HG03378 (cell line): ENCODE measurements at regions not wholly inside any gene's neighbourhood (a gene's known extent, or its start where the extent isn't known, plus 50 kb on each side); places are given as distances from the start of the nearest gene placed in this dataset.
"Not testable (repeated sequence)": the region's sequence is repeated elsewhere in the genome, so short reads cannot be mapped to it uniquely, and the experiment has no call there.

Experiments
- ATAC-seq: cut with Tn5 transposase; IDR thresholded peaks from one replicate; pipeline ENCODE4 v1.9.1; 2021; ENCODE audit warnings: mild to moderate bottlenecking, moderate library complexity; ENCODE audit not compliant: unreplicated experiment

DNA sequence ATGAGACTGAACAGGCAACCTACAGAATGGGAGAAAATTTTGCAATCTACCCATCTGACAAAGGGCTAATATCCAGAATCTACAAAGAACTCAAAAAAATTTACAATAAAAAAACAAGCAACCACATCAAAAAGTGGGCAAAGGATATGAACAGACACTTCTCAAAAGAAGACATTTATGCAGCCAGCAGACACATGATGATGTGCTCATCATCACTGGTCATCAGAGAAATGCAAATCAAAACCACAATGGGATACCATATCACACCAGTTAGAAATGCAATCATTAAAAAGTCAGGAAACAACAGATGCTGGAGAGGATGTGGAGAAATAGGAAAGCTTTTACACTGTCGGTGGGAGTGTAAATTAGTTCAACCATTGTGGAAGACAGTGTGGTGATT lies 51.7 kb upstream of the PAXBP1 start:
- ATAC-seq, result not testable (repeated sequence)

DNA sequence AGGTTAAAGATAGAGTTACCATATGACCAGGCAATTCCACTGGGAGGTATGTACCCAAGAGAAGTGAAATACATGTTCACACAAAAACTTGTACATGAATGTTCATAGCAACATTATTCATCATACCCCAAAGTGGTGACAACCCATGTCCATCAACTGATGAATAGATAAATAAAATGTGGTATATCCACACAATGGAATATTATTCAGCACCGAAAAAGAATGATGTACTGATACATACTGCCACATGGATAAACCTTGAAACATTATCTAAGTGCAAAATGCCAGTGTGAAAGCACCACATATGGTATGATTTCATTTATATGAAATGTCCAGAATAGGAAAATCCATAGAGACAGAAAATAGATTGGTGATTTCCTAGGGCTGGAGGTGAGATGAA lies 53.4 kb upstream of the PAXBP1 start:
- no peak for ATAC-seq

DNA sequence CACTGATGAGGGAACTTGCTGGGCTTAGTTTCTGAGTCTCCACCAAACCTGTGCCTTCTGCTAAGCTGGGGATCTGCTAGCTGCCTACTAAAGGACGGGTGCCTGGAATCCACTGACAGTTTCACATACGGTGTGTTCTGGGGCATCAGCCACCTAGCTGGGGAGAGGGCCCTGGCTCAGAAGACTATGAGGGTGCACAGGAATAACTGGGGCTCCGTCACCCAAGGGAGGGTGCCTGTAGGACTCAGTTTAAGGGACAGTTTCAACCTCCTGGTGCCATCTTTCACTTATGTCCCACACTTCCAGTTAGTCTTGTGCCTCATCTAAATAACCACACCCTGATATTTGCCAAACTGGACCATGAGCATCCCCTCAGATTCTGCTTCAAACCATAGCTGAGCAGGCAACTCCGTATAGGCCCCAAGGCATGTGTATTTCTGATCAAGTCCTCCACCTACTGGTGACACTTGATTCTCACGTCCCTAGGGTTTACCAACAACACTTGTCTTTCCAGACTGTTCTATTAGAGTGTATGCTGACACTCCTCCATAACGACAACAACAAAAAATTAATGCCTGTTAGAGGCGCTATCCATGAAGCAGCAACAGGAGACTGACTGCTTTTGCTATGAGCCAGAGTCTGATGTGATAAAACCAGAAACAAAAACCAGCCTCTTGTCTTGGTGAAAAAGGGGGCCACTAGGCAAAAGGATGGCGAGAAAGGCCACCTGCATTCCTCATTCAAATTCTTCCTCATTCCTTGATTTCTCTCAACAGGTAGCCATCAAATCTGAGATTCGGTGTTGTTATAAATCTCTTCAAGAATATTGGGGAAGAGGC lies 55.0 kb upstream of the PAXBP1 start:
- no peak for ATAC-seq

DNA sequence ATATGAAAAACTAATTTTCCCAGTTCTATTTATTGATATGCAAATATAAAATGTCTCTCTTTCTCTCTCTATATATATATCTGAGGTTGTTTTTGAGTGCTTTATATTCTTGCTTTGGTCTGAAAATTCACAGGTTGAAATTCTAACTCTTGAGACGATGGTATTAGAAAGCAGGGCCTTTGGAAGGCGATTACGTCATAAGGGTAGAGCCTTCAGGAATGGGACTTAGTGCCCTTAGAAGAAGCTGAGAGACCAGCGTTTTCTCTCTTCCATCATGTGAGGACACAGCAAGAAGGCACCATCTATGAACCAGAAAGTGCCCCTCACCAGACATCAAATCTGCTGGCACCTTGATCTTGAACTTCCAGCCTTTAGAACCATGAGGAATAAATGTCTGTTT lies 57.4 kb upstream of the PAXBP1 start:
- ATAC-seq, result no peak

DNA sequence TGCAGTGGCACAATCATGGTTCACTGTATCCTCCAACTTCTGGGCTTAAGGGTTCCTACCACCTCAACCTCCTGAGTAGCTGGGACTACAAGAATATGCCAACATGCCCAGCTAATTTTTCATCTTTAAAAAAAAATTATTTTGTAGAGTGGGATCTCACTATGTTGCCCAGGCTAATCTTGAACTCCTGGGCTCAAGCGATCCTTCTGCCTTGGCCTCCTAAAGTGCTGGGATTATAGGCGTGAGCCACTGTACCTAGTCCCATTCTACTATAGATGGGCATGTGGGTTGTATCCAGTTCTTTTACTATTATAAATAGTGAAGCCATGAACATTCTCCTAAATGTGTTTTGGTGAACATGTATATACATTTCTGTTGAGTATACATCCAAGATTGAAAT lies 57.9 kb upstream of the PAXBP1 start:
- ATAC-seq, result no peak

DNA sequence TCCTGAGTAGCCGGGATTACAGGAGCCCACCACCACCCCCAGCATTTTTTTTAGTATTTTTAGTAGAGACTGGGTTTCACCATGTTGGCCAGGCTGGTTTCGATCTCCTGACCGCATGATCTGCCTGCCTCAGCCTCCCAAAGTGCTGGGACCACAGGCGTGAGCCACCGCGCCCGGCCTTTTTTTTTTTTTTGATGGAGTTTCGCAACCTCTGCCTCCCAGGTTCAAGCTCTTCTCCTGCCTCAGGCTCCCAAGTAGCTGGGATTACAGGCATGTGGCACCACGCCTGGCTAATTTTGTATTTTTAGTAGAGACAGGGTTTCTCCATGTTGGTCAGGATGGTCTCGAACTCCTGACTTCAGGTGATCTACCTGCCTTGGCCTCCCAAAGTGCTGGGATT lies 60.2 kb upstream of the PAXBP1 start:
- not testable (repeated sequence) for ATAC-seq

DNA sequence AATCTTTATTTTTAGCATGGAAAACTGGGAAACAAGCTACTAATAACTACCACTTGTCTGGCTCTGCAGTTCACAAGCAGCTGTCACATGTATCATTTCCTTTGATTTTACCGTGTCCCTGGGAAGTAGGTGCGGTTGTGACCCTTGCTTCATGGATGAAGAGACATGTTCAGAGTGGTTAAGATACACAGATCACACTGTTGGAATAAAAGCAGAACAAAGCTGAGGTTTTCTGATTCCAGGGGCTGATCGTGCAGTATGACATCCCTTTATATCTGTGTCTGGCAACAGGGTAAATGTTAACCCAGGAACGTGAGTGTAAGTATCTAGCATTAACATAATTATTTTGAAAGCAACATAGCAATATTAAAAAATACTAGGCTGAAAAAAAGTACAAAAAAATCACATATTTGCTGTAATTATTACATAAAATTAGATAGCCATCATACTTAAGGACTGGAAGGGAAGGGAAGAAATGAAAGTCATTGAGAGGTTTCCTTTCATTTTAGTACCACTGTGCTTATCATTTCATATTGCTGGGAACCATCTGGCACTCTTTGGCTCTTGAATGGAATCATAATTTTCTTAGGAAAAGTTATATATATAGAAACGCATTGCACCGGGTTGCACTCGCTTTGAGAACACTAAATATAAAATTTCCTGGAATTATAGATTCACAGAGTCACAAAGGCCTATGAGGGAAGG lies 62.8 kb upstream of the PAXBP1 start:
- ATAC-seq, result no peak

DNA sequence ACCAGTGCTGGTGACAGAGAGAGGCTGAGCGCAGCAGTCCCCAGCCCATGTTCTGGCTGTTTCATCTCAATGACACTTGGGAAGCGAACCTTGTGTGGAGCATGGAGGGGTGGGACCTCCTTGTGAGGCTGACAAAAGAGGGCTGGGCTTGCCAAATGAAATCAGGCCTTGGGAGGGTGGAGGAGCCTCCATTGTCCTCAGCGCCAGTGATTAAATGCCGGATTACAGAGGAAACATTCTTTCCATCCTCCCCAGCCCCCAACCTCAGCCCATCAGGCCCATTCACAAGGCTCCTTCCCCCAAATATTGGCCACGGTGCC lies 63.3 kb upstream of the PAXBP1 start:
- no peak for ATAC-seq

DNA sequence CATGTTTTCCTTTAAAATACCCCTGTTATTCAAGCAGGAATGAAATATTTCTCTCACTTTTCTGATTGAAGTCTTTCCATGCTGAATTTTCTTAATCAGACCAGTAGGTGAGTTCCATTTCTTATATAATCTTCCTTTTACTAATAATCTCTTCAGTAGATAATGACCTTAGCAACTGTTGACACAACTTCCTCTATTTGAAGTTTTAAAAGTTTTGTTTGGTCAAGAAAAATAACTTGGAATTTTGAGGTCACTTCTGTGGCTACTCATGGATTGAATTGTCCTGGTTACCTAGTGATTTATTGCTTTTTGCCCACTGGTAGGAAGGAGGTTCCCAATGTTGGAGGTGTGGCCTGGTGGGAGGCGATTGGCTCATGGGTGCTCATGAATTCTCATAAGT lies 70.6 kb upstream of the PAXBP1 start:
- no peak for ATAC-seq

DNA sequence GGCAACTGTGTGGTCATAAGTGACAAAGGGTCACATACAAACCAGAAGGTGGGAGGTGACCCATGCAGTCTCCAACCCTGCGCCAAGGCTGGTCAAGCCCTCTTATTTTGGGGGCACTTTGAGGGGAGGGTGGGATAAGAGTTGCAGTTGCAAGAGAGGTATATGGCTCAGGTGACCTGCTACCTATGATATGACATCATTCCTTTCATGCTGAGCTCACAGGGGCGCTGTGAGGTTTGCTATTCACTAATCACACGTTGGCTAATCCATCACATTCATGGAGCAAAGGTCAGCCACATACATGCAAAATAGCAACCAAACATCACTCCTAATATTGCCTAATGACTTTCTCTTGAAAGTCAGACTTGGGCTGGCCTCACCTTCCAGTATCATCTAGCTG lies 72.0 kb upstream of the PAXBP1 start:
- ATAC-seq, result no peak

DNA sequence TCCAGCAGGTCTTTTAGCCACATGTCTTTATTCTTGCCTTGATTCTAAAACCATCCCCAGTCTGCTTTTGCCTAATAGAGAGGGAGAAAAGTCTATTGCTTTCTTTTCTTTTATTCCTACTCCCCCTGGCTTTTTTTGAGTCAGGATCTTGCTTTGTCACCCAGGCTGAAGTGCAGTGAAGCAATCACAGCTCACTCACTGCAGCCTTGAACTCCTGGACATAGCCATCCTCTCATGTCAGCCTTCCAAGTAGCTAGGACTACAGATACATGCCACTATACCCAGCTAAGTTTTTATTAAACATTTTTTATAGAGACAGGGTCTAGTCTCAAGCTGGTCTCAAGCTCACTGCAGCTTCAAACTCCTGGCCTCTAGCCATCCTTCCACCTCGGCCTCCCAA lies 72.5 kb upstream of the PAXBP1 start:
- ATAC-seq, result no peak

DNA sequence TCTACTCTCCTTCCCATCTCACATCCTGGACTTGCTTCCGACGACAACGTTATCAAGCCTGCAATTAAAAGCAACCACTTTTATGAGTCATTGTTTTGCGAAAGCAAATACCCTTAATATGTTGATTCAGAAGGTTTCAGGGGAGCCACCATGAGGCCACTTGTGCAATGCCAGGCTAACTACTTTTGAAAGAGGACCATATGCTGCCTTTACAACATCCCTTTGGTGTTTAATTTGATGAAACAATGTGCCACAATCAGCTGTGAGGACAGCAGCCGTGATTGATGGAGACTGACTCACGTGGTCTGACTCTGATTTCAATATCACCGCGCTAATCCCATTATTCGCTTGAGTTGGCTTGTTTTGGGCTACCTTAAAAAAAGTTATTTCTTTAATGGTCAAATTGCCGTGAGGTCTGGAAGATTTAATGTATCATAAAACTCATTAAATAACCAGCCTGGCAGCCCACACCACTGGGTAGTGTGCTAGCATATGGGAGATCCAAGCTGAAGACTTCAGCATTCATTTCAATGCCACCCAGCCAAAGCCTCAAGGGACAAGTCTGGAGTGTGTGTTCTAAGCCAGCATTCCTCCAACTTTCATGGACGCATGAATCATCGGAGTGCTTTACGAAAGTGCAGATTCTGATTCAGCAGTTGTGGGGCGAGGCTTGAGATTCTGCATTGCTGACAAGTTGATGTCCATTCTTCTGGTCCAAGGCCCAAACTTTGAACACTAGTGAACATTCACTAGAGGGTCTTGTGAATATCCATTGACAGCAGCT lies 73.3 kb upstream of the PAXBP1 start:
- no peak for ATAC-seq

DNA sequence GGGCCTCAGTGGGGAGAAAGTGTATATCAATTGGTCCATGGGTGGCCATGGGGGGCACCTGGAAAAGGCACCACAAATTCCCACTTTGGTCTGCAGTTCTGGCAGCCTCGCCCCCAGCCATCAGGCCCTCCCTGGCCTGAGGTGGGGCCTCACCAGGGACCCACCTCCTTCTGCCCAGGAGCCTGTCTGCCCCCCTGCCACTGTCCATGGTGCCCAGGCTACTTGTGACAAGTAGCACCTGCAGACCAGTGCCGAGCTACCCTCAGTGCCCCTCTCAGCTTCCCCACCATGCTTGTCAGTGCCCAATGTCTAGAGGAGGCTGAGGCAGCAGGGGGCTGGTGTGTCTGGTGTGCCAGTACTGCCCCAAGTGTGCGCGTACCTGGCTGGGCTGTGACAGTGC lies 87.1 kb upstream of the PAXBP1 start:
- no peak for ATAC-seq

DNA sequence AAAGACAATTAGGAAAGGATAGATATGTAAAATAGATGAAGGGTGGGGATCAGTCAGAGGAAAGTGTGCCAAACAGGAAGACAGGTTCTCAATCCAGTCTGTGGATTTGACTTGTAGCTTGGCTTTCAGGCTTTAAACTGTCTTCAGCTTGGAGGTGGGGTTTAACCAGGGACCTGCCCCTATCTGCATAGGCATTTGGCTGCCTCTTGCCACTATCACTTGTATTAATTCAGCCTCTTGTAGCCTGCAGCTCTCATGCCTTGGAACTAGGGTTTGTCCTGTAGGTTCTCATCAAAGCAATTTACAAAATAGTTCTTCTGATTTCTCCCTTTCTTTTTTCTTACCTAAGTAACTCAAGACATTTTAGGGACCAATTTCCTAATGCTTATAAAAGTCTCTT lies 88.8 kb upstream of the PAXBP1 start:
- ATAC-seq, result no peak

DNA sequence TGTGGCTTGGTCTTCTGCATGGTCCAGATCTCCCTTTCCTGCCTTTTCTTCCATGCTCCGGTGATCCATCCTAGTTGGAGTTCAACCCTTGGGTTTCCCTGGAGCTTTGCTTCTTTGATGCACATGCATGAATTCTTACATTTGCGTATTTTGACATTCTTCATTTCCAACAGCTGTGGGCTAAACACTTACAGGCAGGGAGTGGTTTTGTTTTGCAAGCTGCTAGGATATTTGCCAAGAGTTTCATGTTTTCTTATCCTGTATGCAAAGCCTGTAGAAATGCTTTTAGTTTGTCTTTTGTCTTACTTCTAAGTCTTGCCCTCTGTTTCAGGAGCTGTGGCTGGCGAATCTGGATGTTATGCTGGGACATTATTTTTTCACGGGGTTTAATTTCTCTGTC lies 90.3 kb upstream of the PAXBP1 start:
- no peak for ATAC-seq

DNA sequence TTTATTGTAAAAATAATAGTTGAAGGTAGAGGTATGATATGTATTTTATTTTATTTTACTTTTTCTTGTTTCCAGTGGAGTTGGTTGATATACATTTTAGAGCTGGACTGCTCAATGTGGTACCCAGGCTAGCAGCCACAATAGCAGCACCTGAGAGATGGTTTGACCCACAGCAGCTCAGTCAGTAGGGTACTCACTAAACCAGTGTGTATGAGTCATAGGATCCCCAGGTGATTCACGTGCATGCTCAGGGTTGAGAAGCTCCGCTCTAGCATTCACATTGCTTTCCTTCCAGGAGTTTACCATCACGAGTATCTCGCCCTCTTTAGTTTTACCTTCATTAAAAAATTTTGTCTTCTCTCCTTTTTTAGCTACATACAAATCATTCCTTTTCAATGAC lies 96.0 kb upstream of the PAXBP1 start:
- no peak for ATAC-seq

DNA sequence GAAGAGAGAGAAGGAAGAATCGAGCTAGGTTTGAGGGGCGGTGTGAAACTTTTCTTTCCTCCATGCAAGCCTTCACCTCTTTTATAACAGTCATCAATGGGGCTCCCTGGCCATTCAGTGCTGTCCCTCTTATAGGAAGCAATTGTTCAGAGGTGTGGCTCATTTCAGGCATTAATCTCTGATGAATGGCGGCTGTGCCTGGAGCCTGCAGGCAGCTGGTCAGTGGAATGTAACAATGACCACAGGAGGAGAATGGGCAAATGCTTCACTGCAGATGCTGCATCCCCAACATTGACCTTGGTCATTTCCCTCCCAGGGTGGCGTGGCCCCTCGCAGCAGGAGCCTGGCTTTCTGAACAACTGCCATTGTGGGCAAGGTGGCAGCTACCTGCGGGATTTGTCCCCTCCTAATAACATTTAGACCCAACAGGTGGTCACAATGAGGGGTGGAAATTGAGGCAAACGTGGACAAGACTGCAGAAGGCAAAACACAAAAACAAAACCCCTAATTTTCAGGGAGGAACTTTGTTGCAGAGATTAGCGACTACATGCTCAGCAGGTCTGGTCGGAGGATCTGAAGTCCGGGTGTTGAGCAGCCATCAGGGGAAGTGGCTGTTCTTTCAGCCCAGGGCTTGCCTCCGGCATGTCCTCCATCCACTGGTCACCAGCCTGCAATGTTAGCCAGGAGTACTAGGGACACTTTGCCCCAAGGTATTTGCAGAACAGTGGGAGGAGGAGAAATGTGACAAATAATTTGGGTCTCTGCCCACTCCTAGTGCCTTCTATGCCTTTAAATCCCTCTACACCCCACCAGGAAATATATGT lies 97.3 kb upstream of the PAXBP1 start:
- no peak for ATAC-seq

DNA sequence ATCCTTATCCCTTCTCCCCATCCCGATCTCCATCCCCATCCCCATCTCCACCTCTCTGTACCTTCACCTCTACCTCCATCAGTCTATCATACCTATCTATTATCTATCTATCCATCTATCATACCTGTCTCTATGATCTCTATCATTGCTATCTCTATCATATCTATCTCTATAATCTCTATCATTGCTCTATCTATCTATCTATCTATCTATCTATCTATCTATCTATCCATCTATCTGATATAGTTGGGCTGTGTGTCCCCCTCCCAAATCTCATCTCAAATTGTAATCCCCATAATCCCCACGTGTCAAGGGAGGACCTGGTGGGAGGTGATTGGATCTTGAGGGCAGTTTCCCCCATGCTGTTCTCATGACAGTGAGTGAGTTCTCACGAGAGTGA lies 97.9 kb upstream of the PAXBP1 start:
- no peak for ATAC-seq

DNA sequence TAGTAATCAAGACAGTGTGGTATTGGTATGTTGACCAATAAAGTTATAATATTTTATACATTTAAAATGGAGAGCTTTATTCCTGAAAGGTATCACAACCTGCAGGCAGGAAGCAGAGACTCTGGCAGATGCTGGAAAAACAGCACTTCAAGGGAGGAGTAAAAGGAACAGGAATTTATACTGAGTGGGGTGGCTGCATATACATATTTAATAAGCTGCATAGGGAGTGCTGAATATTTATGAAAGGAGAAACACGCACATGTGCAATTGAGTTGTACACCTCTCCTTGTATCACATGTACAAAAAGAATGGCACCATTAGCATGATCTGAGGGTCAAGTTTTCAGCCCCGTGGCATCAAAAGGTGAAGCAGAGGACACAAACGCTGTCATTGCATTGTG lies 104.9 kb upstream of the PAXBP1 start:
- ATAC-seq, result no peak

DNA sequence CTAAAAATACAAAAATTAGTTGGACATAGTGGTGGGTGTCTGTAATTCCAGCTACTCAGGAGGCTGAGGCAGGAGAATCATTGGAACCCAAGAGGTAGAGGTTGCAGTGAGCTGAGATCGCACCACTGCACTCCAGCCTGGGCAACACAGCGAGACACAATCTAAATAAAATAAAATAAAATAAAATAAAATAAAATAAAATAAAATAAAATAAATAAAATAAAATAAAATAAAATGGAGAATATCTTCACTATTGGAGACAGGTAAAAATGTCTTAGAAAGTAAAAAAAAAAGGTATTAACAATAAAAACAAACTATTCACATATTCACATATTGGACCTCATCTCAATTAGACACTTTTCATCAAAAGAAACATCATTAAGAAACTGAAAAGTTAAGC lies 106.3 kb upstream of the PAXBP1 start:
- not testable (repeated sequence) for ATAC-seq

DNA sequence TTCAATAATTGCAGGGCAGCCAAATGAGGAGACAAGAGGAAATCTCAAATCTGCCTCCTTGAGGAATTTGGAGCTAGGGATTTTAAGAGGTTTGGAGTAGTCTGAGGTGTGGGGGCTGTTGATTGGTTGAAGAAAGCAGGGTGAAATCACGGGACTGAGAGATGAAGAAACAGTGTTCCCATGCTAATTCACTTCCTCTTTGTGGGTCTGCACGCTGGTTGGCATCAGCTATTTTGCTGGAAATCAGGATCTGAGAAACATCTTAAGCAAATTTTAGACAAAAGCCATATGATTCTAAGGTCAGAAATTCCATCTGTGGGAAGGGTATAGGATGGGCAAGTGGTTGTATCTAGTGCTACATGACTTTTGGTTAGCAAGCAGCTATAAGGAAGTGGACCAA lies 107.1 kb upstream of the PAXBP1 start:
- ATAC-seq, result no peak
